GM12878 (cell line): ENCODE measurements at regions not wholly inside any gene's neighbourhood (a gene's known extent, or its start where the extent isn't known, plus 50 kb on each side); places are given as distances from the start of the nearest gene placed in this dataset.

Experiments
- ATAC-seq: fragments of 200-7000 bp; cut with Tn5 transposase; 3 replicates; pipeline ENCODE4 v1.9.1; 2020; ENCODE audit warnings: mild to moderate bottlenecking, moderate library complexity
- BruUV-seq: library from RNA; stranded (reverse); fragments of 400-500 nt; replicated peaks from 2 replicates; lab custom pipeline; 2021; lab: Mats Ljungman, UMichigan
- CTCF ChIA-PET: fragments of 300-600 bp; sonication (Branson Sonifier 250); formaldehyde crosslinking; extraction: SDS; loops from one replicate; lab custom pipeline; 2021; ENCODE audit warnings: inconsistent platforms; lab: Yijun Ruan, JAX
- POLR2A ChIA-PET: fragments of 350-600 bp; formaldehyde crosslinking; extraction: SDS; loops from one replicate; lab custom pipeline; 2021; ENCODE audit warnings: inconsistent platforms; lab: Charles Lee
- RAD21 ChIA-PET: fragments of 300-600 bp; sonication (Branson Sonifier 250); formaldehyde crosslinking; loops from one replicate; lab custom pipeline; 2023; ENCODE audit warnings: antibody characterized with exemption; ENCODE audit not compliant: unreplicated experiment; lab: Charles Lee
- SMC1A ChIA-PET: fragments of 300-600 bp; sonication (Branson Sonifier 250); formaldehyde crosslinking; loops from one replicate; lab custom pipeline; 2023; ENCODE audit not compliant: unreplicated experiment, uncharacterized antibody; lab: Charles Lee
- DNase-seq: peaks from one replicate; pipeline ENCODE4 v3.0.0-alpha.2; 2011; ENCODE audit warnings: low read depth, low spot score
- FAIRE-seq: peaks from 3 replicates; lab custom pipeline; 2011; peaks lifted over from hg19 to GRCh38; lab: Jason Lieb, UNC
- H2AFZ ChIP-seq: 2 replicates; pipeline ENCODE4 v1.6.0; 2011; ENCODE audit warnings: low read depth, low read length, control low read depth; ENCODE audit not compliant: control insufficient read depth
- H3K27ac ChIP-seq: 2 replicates; pipeline ENCODE4 v1.5.1; 2011; ENCODE audit warnings: control low read depth; ENCODE audit not compliant: control insufficient read depth, insufficient read depth
- H3K27me3 ChIP-seq, 2 experiments: replicated peaks in 1 of 2; 2 replicates each; pipeline versions ENCODE4 v1.6.0 to v1.6.1; 2011; ENCODE audit warnings: low read length in 1 of 2; ENCODE audit not compliant: control insufficient read depth in 2 of 2, insufficient read depth in 2 of 2
- H3K36me3 ChIP-seq, 2 experiments: 2 replicates each; pipeline ENCODE4 v1.5.1; 2011; ENCODE audit warnings: low read length in 1 of 2; ENCODE audit not compliant: control insufficient read depth in 2 of 2, insufficient read depth in 2 of 2
- H3K4me1 ChIP-seq: 2 replicates; pipeline ENCODE4 v1.6.1; 2011; ENCODE audit warnings: mild to moderate bottlenecking, low read length, moderate library complexity, mixed read lengths; ENCODE audit not compliant: control insufficient read depth, insufficient read depth
- H3K4me2 ChIP-seq: 2 replicates; pipeline ENCODE4 v1.6.0; 2011; ENCODE audit warnings: control low read depth; ENCODE audit not compliant: control insufficient read depth, insufficient read depth
- H3K4me3 ChIP-seq: fragments of 200-600 bp; sonication (generic); 2 replicates; pipeline ENCODE4 v1.5.1; 2016
- H3K79me2 ChIP-seq: 2 replicates; pipeline ENCODE4 v1.6.0; 2011; ENCODE audit warnings: low read length; ENCODE audit not compliant: control insufficient read depth, insufficient read depth
- H3K9ac ChIP-seq: 2 replicates; pipeline ENCODE4 v1.8.0; 2011; ENCODE audit warnings: low read length, control low read depth, mixed read lengths; ENCODE audit not compliant: control insufficient read depth, insufficient read depth
- H3K9me3 ChIP-seq: replicated peaks from 3 replicates; pipeline ENCODE4 v1.5.1; 2011; ENCODE audit warnings: mild to moderate bottlenecking, low read length; ENCODE audit not compliant: control insufficient read depth, insufficient read depth
- H4K20me1 ChIP-seq: 2 replicates; pipeline ENCODE4 v1.6.0; 2011; ENCODE audit not compliant: control insufficient read depth, insufficient read depth
- FOXK2 ChIP-seq: fragments of 450-650 bp; IDR thresholded peaks from 2 replicates; pipeline ENCODE4 v1.6.1; 2017; ENCODE audit warnings: mild to moderate bottlenecking, moderate library complexity
- JUNB ChIP-seq: IDR thresholded peaks from 2 replicates; pipeline ENCODE4 v1.6.1; 2016; ENCODE audit warnings: antibody characterized with exemption, mild to moderate bottlenecking
- PAX8 ChIP-seq: fragments of 450-650 bp; IDR thresholded peaks from 2 replicates; pipeline ENCODE4 v1.6.1; 2017; ENCODE audit warnings: mild to moderate bottlenecking, moderate library complexity
- RCOR1 ChIP-seq: conservative IDR thresholded peaks from 2 replicates; pipeline ENCODE4 v1.6.1; 2012; ENCODE audit warnings: low read depth, low read length, improper control_type of control experiment
- YY1 ChIP-seq: IDR thresholded peaks from 2 replicates; pipeline ENCODE4 v1.6.1; 2011; ENCODE audit warnings: low read depth, mild to moderate bottlenecking, low read length
- ZNF592 ChIP-seq: fragments of 450-650 bp; IDR thresholded peaks from 2 replicates; pipeline ENCODE4 v1.6.1; 2017; ENCODE audit warnings: mild to moderate bottlenecking, moderate library complexity
- whole genome bisulfite sequencing: methylation state at CpG from one replicate; pipeline ENCODE4 v1.1.6; 2016; ENCODE audit warnings: low lambda C conversion rate; ENCODE audit not compliant: insufficient replicate concordance, insufficient coverage; ENCODE audit errors: missing lambda C conversion rate; 5-methylcytosine and 5-hydroxymethylcytosine counted together
- in situ Hi-C: fragments of 300-500 bp; cut with MboI; formaldehyde crosslinking; loops from 9 replicates; pipeline ENCODE4 v1.14.3; 2018; ENCODE audit warnings: mixed read lengths
- intact Hi-C: fragments of 100-400 bp; cut with micrococcal nuclease; formaldehyde crosslinking; loops from one replicate; pipeline ENCODE4 v1.14.2; 2022; ENCODE audit not compliant: unreplicated experiment

DNA sequence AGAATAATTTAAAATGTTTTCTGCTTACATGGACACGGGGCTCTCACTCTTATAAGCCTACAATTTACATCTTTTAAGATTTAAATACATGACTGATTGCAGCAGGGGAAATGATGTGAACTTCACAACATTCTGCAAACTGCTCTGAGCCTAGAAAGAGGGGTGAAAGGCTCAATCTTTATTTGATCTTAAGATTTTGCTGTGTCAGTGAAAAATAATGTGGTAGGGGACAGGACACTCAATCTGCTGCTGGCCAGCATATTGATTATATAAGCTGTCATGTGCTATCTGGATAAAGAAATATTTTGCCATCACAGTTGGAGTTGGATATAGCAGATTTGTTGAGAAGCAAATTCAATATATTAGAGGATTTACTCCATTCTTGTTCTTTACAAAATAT is 2210.5 kb downstream of the PCDH7 start:
- no TSS peak for BruUV-seq
- H3K4me1 ChIP-seq = no peaks in the 10 kb centered on the region
- 0% methylated on average over 1 of the region's 1 CpG for WGBS
- FAIRE-seq = no peak
- ATAC-seq = no peak
- H3K9me3 ChIP-seq = no peaks in the 10 kb centered on the region
- H3K79me2 ChIP-seq = no peaks in the 10 kb centered on the region
- CTCF ChIA-PET = interaction anchor here (0.7 kb wide), 1 partner anchor 29 kb away, joined by 3 read pairs; no protein-coding TSS in a partner anchor
- DNase-seq = no peak
- in situ Hi-C loops (no loop called here), intact Hi-C loops (no loop called here)
- H3K27ac ChIP-seq = no peak overlapping the region
- H3K4me3 ChIP-seq = no peak overlapping the region
- H3K4me2 ChIP-seq = no peak overlapping the region
- H3K27me3 ChIP-seq = no peaks in the 10 kb centered on the region
- POLR2A ChIA-PET = no interaction called here
- no peak overlapping the region for H3K9ac ChIP-seq
- no peak overlapping the region for H2AFZ ChIP-seq
- RAD21 ChIA-PET = no interaction called here
- H4K20me1 ChIP-seq = no peaks in the 10 kb centered on the region
- no peaks in the 10 kb centered on the region for H3K36me3 ChIP-seq
- no peak for TF ChIP-seq PAX8
- TF ChIP-seq ZNF592 = no peak
- TF ChIP-seq RCOR1 = no peak
- TF ChIP-seq FOXK2 = no peak
- TF ChIP-seq YY1 = no peak
- TF ChIP-seq JUNB = no peak
- SMC1A ChIA-PET = no interaction called here
